ENCODE measurements at regions not wholly inside any gene's neighbourhood (a gene's known extent, or its start where the extent isn't known, plus 50 kb on each side); places are given as distances from the start of the nearest gene placed in this dataset.
A peak's percentile ranks its signal among the peaks of the same experiment; 100 is the strongest.

- no peak for TF ChIP-seq CTCF (IDR thresholded peaks at IDR 0.05; ENCODE audit: low read depth, low read length, missing control alignments)
- in situ Hi-C loops (cut with HindIII; ENCODE audit: low pct_ligation_motif_present, low sequenced_read_pairs) = no loop called here
- H3K4me3 ChIP-seq (ENCODE audit: low read depth, low read length) = no peak overlapping the region
- no peak overlapping the region for H3K27ac ChIP-seq
- DNase-seq = peak; percentile 38
- no peaks in the 10 kb centered on the region for H3K27me3 ChIP-seq (replicated peaks)
- no peaks in the 10 kb centered on the region for H3K36me3 ChIP-seq (replicated peaks)
These were observed 627.3 kb downstream of the UTRN start for GRCh38 chr6:144912474-144912873.

- no peak for DNase-seq
- no peaks in the 10 kb centered on the region for H3K36me3 ChIP-seq (replicated peaks)
- in situ Hi-C loops (cut with HindIII; ENCODE audit: low pct_ligation_motif_present, low sequenced_read_pairs) = no loop called here
- no peak overlapping the region for H3K27ac ChIP-seq
- no peak for TF ChIP-seq CTCF (IDR thresholded peaks at IDR 0.05; ENCODE audit: low read depth, low read length, missing control alignments)
- H3K4me3 ChIP-seq (ENCODE audit: low read depth, low read length) = no peak overlapping the region
- H3K27me3 ChIP-seq (replicated peaks) = no peaks in the 10 kb centered on the region
These were observed 632.9 kb downstream of the UTRN start for GRCh38 chr6:144918073-144918472.

GRCh38 chr6:144919560-144919959 is 634.4 kb downstream of the UTRN start:
- no peak for DNase-seq
- no peak overlapping the region for H3K4me3 ChIP-seq (ENCODE audit: low read depth, low read length)
- H3K36me3 ChIP-seq (replicated peaks) = no peaks in the 10 kb centered on the region
- no peak overlapping the region for H3K27ac ChIP-seq
- no peak for TF ChIP-seq CTCF (IDR thresholded peaks at IDR 0.05; ENCODE audit: low read depth, low read length, missing control alignments)
- in situ Hi-C loops (cut with HindIII; ENCODE audit: low pct_ligation_motif_present, low sequenced_read_pairs) = no loop called here
- H3K27me3 ChIP-seq (replicated peaks) = no peaks in the 10 kb centered on the region

GRCh38 chr6:144920391-144920961 is 635.3 kb downstream of the UTRN start:
- H3K4me3 ChIP-seq (ENCODE audit: low read depth, low read length) = no peak overlapping the region
- H3K36me3 ChIP-seq (replicated peaks) = no peaks in the 10 kb centered on the region
- H3K27ac ChIP-seq = no peak overlapping the region
- TF ChIP-seq CTCF (IDR thresholded peaks at IDR 0.05; ENCODE audit: low read depth, low read length, missing control alignments) = no peak
- H3K27me3 ChIP-seq (replicated peaks) = no peaks in the 10 kb centered on the region
- in situ Hi-C loops (cut with HindIII; ENCODE audit: low pct_ligation_motif_present, low sequenced_read_pairs) = no loop called here
- no peak for DNase-seq

GRCh38 chr6:144921206-144921975 is 636.3 kb downstream of the UTRN start:
- Histone ChIP-seq H3K36me3 (replicated peaks) (no peaks in the 10 kb centered on the region), H3K4me3 (ENCODE audit: low read depth, low read length) (no peak overlapping the region), H3K27ac (no peak overlapping the region), H3K27me3 (replicated peaks) (no peaks in the 10 kb centered on the region)
- DNase-seq = no peak
- TF ChIP-seq CTCF (IDR thresholded peaks at IDR 0.05; ENCODE audit: low read depth, low read length, missing control alignments) = no peak
- in situ Hi-C loops (cut with HindIII; ENCODE audit: low pct_ligation_motif_present, low sequenced_read_pairs) = no loop called here

Measured in brain microvascular endothelial cell (primary cell).